IPS-NIHi7 (cell line): ENCODE measurements at regions not wholly inside any gene's neighbourhood (a gene's known extent, or its start where the extent isn't known, plus 50 kb on each side); places are given as distances from the start of the nearest gene placed in this dataset.

Experiments
- DNase-seq: peaks from one replicate; pipeline ENCODE4 v3.0.0; 2012; ENCODE audit warnings: mixed read lengths; ENCODE audit errors: extremely low spot score

DNA sequence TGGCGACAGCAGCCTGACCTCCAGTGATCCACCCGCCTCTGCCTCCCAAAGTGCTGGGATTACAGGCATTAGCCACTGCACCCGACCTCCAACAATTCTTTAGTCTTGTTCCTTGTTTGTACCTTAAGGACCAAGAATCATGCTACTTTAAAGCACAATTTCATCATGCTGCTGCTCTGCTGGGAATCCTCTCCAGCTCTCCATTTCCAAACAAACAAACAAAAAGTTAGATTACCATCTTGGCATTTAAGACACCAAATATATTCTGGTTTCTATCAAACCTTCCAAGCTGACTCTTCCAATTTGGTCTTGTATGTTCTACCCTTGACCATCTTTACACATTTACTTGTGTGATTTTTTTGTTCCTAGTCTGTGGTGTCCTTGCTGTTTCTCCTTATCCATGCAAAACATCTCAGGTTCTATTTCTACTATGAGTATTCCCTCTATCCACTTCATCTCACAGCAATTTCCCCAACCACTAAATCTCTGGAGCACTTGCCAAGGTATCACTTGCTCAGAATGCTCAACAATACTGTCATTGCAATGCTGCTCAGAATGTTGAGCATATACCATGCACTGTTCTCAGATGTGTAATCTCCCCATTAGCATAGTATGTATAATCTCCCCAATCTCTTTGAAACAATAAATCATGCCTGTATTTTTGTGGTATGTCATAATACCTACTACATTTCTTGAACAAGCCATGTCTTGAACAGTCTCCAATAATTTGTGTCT is 73.2 kb upstream of the GALNT5 start:
- DNase-seq: no peak

DNA sequence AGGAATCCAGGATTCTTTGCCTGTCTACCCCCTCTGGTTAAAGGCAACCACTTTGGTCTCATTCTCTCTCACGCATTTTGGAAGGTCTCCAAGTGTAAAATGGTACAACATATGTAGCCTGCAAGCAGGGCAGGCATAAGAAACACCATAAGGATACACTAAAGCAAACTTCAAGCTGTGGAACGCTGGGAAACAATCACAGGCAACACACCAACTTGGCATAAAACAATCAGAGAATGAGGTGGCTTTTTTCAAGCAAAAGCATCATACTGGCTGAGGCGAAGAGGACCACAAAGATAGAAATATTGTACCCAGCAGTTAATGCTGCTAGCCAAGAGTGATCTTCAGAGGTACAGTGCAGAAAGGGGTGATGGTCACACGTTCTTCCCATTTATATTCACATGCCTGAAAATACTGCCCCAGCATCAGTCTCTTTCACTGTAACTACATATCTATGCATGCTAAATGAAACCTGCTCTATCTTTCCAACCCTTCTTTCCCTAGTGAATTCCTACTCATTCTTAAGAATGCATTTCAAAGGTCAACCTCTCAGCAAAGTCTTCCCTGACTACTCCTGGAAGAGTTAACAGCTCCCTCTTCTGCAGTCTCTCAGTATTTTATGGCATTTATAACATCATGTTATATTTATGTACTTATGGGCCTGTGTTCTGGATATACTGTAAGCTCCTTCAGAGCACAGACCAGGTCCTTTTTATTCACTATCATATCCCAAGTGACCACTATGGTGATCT is 71.9 kb upstream of the GALNT5 start:
- DNase-seq: no peak

DNA sequence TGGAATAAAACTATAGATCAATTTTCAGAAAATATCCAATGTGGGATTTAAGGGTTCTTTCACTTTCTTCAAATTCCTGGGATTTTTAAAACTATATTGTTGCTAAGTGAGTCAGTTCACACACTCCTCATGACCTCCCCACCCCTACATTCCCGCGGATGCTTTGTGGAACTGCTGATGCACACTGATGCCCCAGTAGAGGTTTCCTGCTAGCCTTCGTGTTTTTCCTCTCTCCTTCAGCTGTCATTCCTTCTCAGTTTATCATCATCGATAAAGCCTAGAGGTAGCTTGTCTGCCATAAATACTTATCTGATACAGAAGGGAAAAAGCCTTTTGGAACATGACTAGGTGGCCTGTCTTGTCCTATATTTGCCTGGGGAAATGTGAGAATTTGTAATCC is 67.4 kb upstream of the GALNT5 start:
- DNase-seq: no peak

DNA sequence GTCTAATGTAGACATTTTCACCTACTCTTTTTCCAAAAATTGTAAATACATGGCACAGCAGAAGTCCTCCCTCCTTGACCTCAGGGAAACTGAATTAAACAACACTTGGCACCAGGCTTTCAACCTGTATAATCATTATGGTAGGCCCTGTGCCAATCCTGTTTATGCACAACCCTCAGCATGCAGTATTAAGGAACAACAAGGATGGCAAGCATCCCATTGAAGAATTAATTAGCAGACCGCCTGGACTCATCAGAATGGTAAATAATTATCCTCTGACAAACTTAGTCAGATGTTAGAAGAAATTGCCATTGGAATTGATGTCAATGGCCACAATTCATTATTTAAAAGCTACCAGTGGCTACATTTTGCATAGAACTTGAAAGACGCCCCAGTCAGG is 66.3 kb upstream of the GALNT5 start:
- DNase-seq: no peak

DNA sequence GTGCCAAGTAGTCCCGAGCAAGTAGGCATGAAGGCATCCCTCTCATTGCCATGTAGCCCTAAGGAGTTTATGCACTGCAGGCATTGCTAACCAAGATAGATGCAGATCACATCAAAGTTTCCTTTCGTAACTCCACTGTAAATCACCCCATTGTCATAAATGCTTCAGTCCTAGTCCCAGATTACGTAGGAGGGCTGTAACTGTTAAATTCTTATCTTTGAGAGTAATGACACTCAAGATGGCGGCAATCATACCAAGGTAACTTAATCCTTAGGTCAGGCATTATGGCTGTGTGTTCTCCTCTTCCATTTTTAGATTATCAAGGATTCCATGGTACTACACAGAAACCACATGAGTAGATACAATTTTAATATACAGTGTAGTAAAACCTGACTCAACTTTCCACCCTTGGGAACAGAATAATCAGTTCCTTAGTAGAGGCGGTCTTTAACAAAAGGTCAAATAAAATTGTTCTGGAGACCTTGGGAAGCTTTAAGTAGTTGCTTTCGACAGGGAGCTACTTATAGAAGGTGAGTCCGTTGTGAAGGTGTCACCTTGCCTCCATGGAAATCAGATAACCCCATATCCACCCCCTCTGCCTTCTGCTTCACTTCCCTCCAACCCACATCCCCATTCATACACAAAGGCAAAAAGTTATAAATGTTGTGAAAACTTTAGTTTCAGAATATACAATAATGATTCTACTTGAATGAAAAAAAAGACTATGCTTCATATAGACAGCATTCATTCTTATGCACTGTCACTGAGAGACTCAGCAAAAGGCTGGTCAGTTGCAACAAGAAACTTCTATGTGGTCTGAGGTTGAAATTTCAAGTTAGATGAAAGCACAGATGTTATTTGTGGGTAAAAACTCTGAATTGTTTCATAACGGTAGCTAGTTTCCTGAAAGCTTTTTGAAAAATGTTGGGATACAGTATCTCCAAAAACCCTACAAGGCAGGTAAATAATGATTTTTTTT is 64.8 kb upstream of the GALNT5 start:
- DNase-seq: no peak

DNA sequence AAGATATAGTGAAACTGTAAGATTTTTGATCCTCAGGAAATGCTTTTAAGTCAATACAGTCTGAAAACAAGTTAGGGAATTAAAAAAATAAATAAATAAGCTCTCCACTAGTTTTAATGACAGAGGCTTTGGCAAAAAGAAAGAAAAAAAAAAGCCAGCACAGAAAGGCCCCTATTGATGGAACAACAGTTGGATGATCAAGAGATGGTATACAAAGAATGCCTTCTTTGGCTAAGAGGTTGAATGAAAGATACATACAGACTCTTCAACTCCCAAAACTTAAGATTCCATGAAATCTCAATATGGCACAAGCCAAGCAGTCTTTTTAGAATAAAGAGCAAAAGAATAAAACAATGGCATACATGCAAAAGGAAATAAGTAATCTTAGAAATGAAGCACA is 64.0 kb upstream of the GALNT5 start:
- no peak for DNase-seq

DNA sequence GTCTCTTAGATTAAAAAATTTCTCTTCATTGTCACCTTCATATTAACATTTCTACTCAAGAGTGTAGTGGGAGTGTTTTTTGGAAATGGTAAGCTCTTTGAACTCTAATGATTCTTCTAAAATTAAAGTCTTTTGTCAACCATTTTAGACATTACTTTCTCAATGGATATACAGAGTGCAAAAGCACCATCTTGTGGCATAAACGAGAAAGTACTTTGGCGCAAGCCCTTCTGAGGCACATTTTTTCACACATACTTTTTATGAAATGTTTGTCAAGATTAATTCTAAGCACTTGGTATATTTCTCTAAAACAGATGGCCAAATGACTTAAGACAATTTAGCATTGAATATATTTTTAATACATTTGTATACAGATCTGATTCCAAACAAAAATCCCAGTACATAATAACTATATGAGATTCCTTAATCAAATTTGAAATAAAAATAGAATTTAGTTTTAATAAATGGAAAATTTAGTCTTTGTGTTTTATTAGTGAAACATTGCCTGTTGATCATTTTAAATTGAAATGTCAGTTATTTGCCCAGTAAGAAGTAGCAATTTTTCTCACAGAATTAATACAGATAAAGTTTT is 63.3 kb upstream of the GALNT5 start:
- peak; percentile 25 for DNase-seq

DNA sequence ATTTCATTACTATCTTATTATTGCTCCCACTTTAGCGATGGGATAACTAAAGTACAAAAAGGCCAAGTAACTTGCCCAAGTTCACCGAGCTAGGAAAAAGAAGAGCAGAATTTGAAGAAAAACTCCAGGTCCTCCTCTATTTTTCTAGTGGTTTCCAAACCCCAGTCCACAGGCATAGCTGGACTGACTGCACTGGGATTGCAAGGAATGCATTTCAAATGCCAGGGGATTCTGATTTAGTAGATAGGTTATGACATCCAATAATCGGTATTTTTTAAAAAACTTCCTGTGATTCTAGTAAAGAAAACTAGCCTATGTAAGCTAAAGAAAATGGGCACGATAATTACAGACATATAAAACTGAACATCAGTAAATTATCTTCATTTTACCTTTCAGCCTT is 62.7 kb upstream of the GALNT5 start:
- no peak for DNase-seq

DNA sequence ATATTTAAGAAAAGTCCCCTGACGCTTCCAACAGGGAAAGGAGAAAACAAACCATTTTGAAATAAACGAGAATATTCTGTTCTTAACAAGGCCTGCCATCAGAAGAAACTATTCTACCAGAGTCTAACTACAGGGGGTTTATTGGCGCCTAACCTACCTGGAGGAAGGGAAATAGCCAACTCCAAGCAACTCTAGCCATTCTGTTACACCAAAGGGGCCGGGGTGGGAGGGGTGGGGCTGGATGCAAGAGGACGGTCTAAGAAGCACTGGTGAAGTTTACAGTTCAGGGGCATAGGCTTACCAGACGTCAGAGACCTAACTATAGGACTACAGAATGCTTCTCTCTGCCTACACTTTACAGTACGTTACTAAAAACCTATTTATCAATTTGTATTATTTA is 60.5 kb upstream of the GALNT5 start:
- DNase-seq: peak; percentile 34

DNA sequence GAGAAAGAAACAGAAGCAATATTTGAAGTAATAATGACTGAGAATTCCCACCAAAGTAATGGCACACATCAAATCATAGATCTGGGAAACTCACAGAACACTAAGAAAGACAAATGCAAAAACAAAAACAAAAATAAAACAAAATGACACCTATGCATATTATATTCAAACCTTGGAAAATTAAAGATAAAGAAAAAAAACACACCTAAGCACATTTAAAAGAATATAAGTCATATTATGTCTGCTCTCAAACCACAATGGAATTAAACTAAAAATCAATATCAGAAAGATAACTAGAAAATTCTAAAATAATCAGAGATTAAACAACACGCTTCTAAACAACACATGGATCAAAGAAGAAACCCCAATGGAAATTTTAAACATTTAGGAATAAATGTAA is 59.7 kb upstream of the GALNT5 start:
- DNase-seq: no peak

DNA sequence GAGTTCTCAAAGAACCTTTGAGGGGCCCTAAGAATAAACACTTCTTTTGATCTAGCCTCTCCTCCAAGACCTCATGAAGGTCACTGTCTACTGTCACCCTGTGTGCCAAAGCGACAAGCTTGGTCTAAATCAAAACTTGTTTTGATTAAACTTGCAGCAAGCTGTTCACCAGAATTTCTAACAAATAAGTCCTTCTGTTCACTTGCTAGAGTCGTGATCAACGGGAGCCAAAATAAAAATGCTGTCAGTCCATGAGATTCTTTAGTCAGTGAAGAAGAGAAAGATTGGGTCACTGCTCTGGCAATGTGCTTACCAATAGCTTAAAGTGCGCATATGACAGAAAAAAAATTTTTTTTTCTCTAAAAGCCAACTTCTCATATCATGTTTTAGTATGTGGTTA is 53.9 kb upstream of the GALNT5 start:
- no peak for DNase-seq

DNA sequence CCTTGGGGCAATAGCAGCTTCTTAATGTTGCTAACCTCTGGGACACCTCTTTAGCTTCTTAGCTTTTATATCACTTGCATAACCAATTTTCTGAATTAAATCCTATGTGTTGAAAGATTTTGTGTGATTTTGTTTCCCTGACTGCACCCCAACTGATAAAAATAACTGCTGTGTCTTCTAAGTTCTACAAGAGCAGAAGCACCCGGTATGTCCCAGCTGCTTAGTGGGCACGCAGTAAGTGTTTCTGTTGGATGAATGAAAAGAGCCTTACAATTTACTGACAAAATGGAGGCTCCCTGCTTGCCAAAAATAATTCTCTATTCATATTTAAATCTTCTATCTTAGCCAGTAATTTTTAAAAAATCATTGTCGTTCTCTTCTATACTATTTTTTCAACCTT is 53.1 kb upstream of the GALNT5 start:
- no peak for DNase-seq

DNA sequence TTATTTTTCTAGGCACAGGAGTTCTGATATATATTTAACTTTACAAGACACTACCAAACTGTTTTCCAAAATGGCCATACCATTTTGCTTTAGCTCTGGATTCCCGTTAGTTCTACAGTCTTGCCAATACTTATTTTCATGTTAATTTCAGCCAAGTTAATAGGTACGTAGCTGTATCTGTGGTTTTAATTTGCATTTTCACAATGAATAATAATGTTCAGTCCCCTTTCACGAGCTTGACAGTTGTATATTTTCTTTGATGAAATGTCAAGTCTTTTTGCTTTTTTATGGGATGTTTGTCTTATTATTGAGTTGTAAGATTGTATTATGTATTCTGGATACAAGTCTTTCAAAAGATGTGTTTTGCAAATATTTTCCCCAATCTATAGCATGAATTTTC is 50.6 kb upstream of the GALNT5 start:
- DNase-seq: no peak
